Spleen (tissue), 11 donors: ENCODE measurements at regions not wholly inside any gene's neighbourhood (a gene's known extent, or its start where the extent isn't known, plus 50 kb on each side); places are given as distances from the start of the nearest gene placed in this dataset.

Source experiments
- DNase-seq: peaks from one replicate; pipeline ENCODE4 v3.0.0-alpha.2; 2020
- H3K27ac ChIP-seq, 8 donors: fragments of 200-600 bp; sonication (generic) in 7 of 8; 1 replicate in 4 of 8; 2 replicates in 4 of 8; pipeline versions ENCODE4 v1.5.0 to v1.8.0; 2016 to 2021; ENCODE audit warnings: inconsistent platforms in 4 of 8, mild to moderate bottlenecking in 4 of 8, moderate library complexity in 1 of 8
- H3K27me3 ChIP-seq, 7 donors: fragments of 200-600 bp; sonication (generic) in 6 of 7; replicated peaks in 1 of 7; 1 replicate in 4 of 7; 2 replicates in 3 of 7; pipeline versions ENCODE4 v1.5.0 to v1.8.0; 2016 to 2021; ENCODE audit warnings: inconsistent platforms in 3 of 7, mild to moderate bottlenecking in 1 of 7
- H3K36me3 ChIP-seq, 6 donors: fragments of 200-600 bp; sonication (generic) in 5 of 6; 1 replicate in 4 of 6; 2 replicates in 2 of 6; pipeline versions ENCODE4 v1.5.0 to v1.8.0; 2016 to 2021; ENCODE audit warnings: inconsistent platforms in 2 of 6
- H3K4me1 ChIP-seq, 6 donors: fragments of 200-600 bp; sonication (generic) in 5 of 6; 1 replicate in 3 of 6; 2 replicates in 3 of 6; pipeline versions ENCODE4 v1.5.0 to v1.8.0; 2016 to 2021; ENCODE audit warnings: inconsistent platforms in 3 of 6
- H3K4me3 ChIP-seq, 8 donors: fragments of 200-600 bp; sonication (generic) in 7 of 8; 1 replicate in 4 of 8; 2 replicates in 4 of 8; pipeline versions ENCODE4 v1.5.0 to v1.8.0; 2016 to 2021; ENCODE audit warnings: inconsistent platforms in 4 of 8, mild to moderate bottlenecking in 4 of 8, moderate library complexity in 2 of 8
- H3K9me3 ChIP-seq, 8 donors: fragments of 200-600 bp; sonication (generic) in 7 of 8; 1 replicate in 4 of 8; 2 replicates in 4 of 8; pipeline versions ENCODE4 v1.5.0 to v1.8.0; 2016 to 2021; ENCODE audit warnings: inconsistent platforms in 4 of 8
- POLR2A ChIP-seq, 3 donors: fragments of 450-650 bp; IDR thresholded peaks; one replicate each; pipeline ENCODE4 v1.5.1; 2017; ENCODE audit warnings: antibody characterized with exemption in 3 of 3, mild to moderate bottlenecking in 1 of 3
- POLR2AphosphoS5 ChIP-seq, 3 donors: sonication (generic); formaldehyde crosslinking; IDR thresholded peaks; one replicate each; pipeline ENCODE4 v1.5.1; 2017; ENCODE audit warnings: antibody characterized with exemption in 3 of 3
- WGBS, 5 donors: extraction: QIAGEN DNeasy Blood & Tissue Kit in 3 of 5; methylation state at CpG; one replicate each; pipeline versions ENCODE4 v1.1.5 to v1.1.7; 2013 to 2018; 5-methylcytosine and 5-hydroxymethylcytosine counted together
- intact Hi-C: fragments of 100-400 bp; cut with DNase I; formaldehyde crosslinking; loops from one replicate; pipeline ENCODE4 v1.15.0; 2023; ENCODE audit warnings: low total_unique reads
- TF ChIP-seq, protein P1 (sequence below), 11 experiments: fragments of 200-600 bp in 7 of 11; fragments of 450-650 bp in 4 of 11; sonication (generic) in 4 of 11; IDR thresholded peaks in 8 of 11; conservative IDR thresholded peaks in 3 of 11; 1 replicate in 7 of 11; 2 replicates in 4 of 11; pipeline versions ENCODE4 v1.4.0 to v1.8.0; 2016 to 2021; ENCODE audit warnings: antibody characterized with exemption in 11 of 11, inconsistent platforms in 4 of 11, mild to moderate bottlenecking in 1 of 11
- donor health status: healthy with polysubstance abuse.
- donor health status: DM: no; HTN: no; CAD: no; lungs with moderate emphysema.
- donor health status: DM: no; HTN: no; CAD: no.
- donor health status: Bipolar disorder and iron deficiency.
- donor health status: healthy.
- donor health status: DM: no; HTN: no; CAD: no.
- donor health status: DM: yes; HTN: yes; CAD: no.

DNA sequence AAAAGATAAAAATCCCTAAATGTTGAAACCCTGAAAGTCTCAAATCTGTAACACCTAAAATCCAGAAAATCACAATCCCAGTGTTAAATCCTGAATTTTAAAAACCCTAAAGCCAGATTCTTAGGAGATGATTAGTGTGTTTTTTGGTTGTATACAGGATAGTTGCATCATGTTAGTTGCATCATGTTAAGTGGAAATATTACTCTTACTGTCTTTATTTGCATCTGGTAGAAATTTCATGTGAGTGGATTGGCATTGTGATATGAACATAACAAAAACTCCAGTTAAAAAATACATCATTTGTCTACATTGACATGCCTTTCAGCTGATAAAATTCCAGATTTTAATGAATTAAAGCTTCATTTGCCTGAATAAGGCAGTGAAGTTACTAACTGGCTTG is 683.1 kb upstream of the ACVR2A start:
- no peak overlapping the region for H3K27ac ChIP-seq
- TF ChIP-seq POLR2AphosphoS5 (IDR thresholded peaks at IDR 0.05) = no peak
- TF ChIP-seq, protein P1, sequence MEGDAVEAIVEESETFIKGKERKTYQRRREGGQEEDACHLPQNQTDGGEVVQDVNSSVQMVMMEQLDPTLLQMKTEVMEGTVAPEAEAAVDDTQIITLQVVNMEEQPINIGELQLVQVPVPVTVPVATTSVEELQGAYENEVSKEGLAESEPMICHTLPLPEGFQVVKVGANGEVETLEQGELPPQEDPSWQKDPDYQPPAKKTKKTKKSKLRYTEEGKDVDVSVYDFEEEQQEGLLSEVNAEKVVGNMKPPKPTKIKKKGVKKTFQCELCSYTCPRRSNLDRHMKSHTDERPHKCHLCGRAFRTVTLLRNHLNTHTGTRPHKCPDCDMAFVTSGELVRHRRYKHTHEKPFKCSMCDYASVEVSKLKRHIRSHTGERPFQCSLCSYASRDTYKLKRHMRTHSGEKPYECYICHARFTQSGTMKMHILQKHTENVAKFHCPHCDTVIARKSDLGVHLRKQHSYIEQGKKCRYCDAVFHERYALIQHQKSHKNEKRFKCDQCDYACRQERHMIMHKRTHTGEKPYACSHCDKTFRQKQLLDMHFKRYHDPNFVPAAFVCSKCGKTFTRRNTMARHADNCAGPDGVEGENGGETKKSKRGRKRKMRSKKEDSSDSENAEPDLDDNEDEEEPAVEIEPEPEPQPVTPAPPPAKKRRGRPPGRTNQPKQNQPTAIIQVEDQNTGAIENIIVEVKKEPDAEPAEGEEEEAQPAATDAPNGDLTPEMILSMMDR (IDR thresholded peaks at IDR 0.05 in 8 of 11, conservative IDR thresholded peaks at IDR 0.05 in 3 of 11) = no peak
- no peak for TF ChIP-seq POLR2A (IDR thresholded peaks at IDR 0.05)
- no peaks in the 10 kb centered on the region for H3K36me3 ChIP-seq
- H3K4me1 ChIP-seq = no peaks in the 10 kb centered on the region
- intact Hi-C loops = no loop called here
- H3K9me3 ChIP-seq = no peaks in the 10 kb centered on the region
- DNase-seq = no peak
- no peak overlapping the region for H3K4me3 ChIP-seq
- H3K27me3 ChIP-seq = no peaks in the 10 kb centered on the region

DNA sequence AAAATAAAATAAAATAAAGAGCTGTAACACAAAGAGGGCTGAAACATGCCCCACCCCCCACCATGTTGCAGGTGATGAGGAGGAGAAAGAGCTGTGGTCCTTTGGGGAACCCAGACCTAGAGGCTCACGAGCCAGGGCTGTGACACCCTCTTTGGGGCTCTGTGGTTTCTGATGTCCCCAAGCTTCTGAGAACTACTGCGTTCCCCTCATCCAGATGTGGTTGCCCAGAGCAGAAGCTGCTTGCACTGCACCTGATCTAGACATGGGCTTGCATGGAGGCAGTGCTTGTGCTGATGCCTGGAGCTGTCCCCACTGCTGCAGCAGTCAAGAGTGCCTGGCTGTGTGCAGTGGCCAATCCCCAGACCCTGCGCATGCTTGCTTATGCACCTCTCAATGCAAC is 687.9 kb upstream of the ACVR2A start:
- TF ChIP-seq POLR2AphosphoS5 (IDR thresholded peaks at IDR 0.05) (no peak), POLR2A (IDR thresholded peaks at IDR 0.05) (no peak)
- TF ChIP-seq, protein P1 (IDR thresholded peaks at IDR 0.05 in 8 of 11, conservative IDR thresholded peaks at IDR 0.05 in 3 of 11) = no peak
- 63 to 86% (median 84%) methylated on average over 3 of the region's 3 CpGs for WGBS, 5 donors

DNA sequence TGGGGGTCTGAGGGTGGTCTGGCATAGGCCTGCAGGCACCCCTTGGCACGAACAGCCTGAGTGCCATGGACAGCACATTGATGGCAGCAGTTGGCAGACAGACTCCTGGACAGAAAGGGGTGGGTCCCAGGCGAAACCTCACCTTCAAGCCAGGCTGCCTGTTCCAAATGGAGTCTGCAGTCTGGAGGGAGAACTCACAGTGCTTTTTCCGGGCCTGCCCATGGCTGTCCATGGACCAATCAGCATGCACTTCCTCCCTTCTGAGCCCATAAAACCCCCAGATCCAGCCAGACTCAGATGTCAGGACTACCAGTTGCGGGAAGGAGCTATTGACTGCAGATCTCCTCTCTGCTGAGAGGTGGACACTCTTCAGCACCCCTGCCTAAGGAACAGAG is 694.6 kb upstream of the ACVR2A start:
- Histone ChIP-seq H3K4me1 (no peaks in the 10 kb centered on the region), H3K36me3 (no peaks in the 10 kb centered on the region), H3K9me3 (peaks cover 0 to 11% (median 0%) of the 10 kb centered on the region in 8 donors), H3K27me3 (no peaks in the 10 kb centered on the region), H3K27ac (no peak overlapping the region), H3K4me3 (no peak overlapping the region)
- no peak for DNase-seq
- no peak for TF ChIP-seq POLR2AphosphoS5 (IDR thresholded peaks at IDR 0.05)
- TF ChIP-seq, protein P1 (IDR thresholded peaks at IDR 0.05 in 8 of 11, conservative IDR thresholded peaks at IDR 0.05 in 3 of 11) = no peak
- no peak for TF ChIP-seq POLR2A (IDR thresholded peaks at IDR 0.05)
- 80 to 90% (median 83%) methylated on average over 3 to 4 of the region's 4 CpGs for WGBS, 5 donors
- intact Hi-C loops = no loop called here

More for the DNA sequence above, 687.9 kb upstream of the ACVR2A start:
- Histone ChIP-seq H3K27ac (no peak overlapping the region), H3K9me3 (no peaks in the 10 kb centered on the region), H3K27me3 (no peaks in the 10 kb centered on the region), H3K36me3 (no peaks in the 10 kb centered on the region), H3K4me1 (no peaks in the 10 kb centered on the region), H3K4me3 (no peak overlapping the region)
- intact Hi-C loops = no loop called here
- no peak for DNase-seq

DNA sequence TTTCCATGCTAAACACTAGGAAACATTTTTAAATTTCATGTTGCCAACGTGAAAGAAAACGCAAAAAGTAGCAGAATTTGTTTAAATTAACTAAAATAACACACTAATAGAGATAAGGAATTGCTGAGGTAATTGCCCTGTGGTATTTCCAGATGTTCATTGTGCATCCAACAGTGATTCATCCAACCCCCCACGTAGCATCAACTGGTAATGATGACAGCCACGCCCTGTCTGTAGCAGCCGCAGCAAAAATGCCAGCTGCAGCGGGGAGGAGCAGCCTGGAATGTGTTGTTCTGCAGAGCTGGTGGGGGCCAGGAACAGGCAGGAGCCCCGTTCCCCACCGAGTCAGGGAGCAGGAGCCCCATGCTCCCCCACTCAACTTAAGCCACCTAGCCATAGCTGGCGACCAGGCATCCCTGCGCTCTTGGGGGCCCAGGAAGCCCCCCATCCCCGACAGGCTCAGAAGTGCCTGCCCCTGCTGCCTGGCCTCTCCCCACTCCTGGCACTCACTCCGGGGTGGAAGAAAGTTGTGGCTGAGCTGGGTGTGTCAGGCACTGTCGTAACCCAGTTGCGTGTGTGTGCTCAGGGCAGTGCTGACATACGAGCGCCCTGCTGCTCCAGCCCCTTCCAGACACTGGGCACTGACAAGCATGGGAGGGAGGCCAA is 695.1 kb upstream of the ACVR2A start:
- TF ChIP-seq, protein P1 (IDR thresholded peaks at IDR 0.05 in 8 of 11, conservative IDR thresholded peaks at IDR 0.05 in 3 of 11) = no peak
- no peak for TF ChIP-seq POLR2A (IDR thresholded peaks at IDR 0.05)
- no peak for TF ChIP-seq POLR2AphosphoS5 (IDR thresholded peaks at IDR 0.05)
- Histone ChIP-seq H3K4me1 (no peaks in the 10 kb centered on the region), H3K4me3 (no peak overlapping the region), H3K27ac (no peak overlapping the region), H3K9me3 (peaks cover 0 to 11% (median 0%) of the 10 kb centered on the region in 8 donors), H3K27me3 (no peaks in the 10 kb centered on the region), H3K36me3 (no peaks in the 10 kb centered on the region)
- DNase-seq = peak; percentile 43
- intact Hi-C loops = no loop called here
- 75 to 88% (median 86%) methylated on average over 11 to 16 of the region's 16 CpGs for WGBS, 5 donors
